Upper lobe of left lung (tissue), 6 donors: ENCODE measurements at regions not wholly inside any gene's neighbourhood (a gene's known extent, or its start where the extent isn't known, plus 50 kb on each side); places are given as distances from the start of the nearest gene placed in this dataset.
"Not testable (repeated sequence)": the region's sequence is repeated elsewhere in the genome, so short reads cannot be mapped to it uniquely, and the experiment has no call there.

Experiments
- ATAC-seq, 2 donors: fragments of 200-7000 bp; cut with Tn5 transposase; one replicate each; pipeline ENCODE4 v1.9.1; 2022; ENCODE audit warnings: mild to moderate bottlenecking in 2 of 2, moderate library complexity in 2 of 2; ENCODE audit not compliant: low FRiP score in 2 of 2
- DNase-seq, 2 donors: peaks; one replicate each; pipeline ENCODE4 v3.0.0-alpha.2; 2019 to 2020
- H3K27ac ChIP-seq, 4 donors: fragments of 200-600 bp; sonication (generic); one replicate each; pipeline ENCODE4 v1.5.1; 2016 to 2019
- H3K27me3 ChIP-seq, 4 donors: fragments of 200-600 bp; sonication (generic); one replicate each; pipeline ENCODE4 v1.5.1; 2017 to 2019
- H3K36me3 ChIP-seq, 4 donors: fragments of 200-600 bp; sonication (generic); one replicate each; pipeline ENCODE4 v1.5.1; 2016 to 2019
- H3K4me1 ChIP-seq, 4 donors: fragments of 200-600 bp; sonication (generic); one replicate each; pipeline ENCODE4 v1.5.1; 2018 to 2019
- H3K4me3 ChIP-seq, 4 donors: fragments of 200-600 bp; sonication (generic); one replicate each; pipeline ENCODE4 v1.5.1; 2017 to 2019; ENCODE audit warnings: mild to moderate bottlenecking in 2 of 4, moderate library complexity in 1 of 4
- H3K9me3 ChIP-seq, 4 donors: fragments of 200-600 bp; sonication (generic); one replicate each; pipeline ENCODE4 v1.5.1; 2018 to 2019
- EP300 ChIP-seq, 4 donors: sonication (generic); formaldehyde crosslinking; IDR thresholded peaks; one replicate each; pipeline ENCODE4 v1.5.1; 2017; ENCODE audit warnings: antibody characterized with exemption in 4 of 4, control low read depth in 2 of 4
- POLR2A ChIP-seq, 4 donors: fragments of 450-650 bp; IDR thresholded peaks; one replicate each; pipeline ENCODE4 v1.5.1; 2016 to 2017; ENCODE audit warnings: antibody characterized with exemption in 4 of 4, mild to moderate bottlenecking in 2 of 4
- POLR2AphosphoS5 ChIP-seq, 2 donors: sonication (generic); formaldehyde crosslinking; IDR thresholded peaks; one replicate each; pipeline ENCODE4 v1.5.1; 2017; ENCODE audit warnings: antibody characterized with exemption in 2 of 2
- WGBS, 2 donors: methylation state at CpG; one replicate each; pipeline ENCODE4 v1.1.5; 2017 to 2018; 5-methylcytosine and 5-hydroxymethylcytosine counted together
- TF ChIP-seq, protein P1 (sequence below), 6 experiments: fragments of 450-650 bp in 4 of 6; fragments of 200-600 bp in 2 of 6; sonication (generic) in 2 of 6; IDR thresholded peaks; one replicate each; pipeline ENCODE4 v1.5.1; 2016 to 2019; ENCODE audit warnings: antibody characterized with exemption in 6 of 6
- donor health status: DM: no; HTN: no; CAD: no; lungs with moderate emphysema.
- donor health status: DM: no; HTN: yes; CAD: no; lungs with severe emphysema.

DNA sequence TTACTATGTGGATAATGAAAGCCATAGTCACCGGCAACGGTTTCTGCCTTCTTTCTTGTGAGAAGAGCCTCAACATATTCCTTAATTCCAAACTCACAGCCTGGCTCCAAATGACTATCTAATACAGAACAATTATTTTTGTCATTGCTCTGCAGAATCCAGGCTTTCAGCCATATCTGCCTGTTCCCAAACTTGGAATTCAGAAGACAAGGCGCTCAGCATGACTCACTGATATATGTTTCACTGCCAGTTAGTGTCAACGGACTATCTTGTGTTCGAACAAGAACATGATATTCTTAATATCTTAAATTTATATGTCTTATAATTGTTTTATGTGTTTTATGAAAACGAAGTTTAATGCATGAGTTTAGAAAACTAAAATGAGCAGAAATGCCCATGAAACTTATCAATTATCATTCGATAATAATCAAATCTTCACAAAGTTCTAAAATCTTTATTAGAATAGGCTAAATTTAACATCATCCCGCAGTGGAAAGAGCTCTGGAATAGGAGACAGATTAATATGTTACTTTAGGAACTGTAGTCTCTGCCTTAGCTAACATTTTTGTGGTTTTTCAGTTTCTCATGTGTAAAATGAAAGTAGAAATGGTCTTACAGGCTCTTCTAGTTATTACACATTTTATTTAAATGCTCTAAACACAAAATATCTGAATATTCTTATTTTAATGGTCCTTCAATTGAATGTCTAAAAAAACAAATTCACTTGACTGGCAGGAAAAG is 669.3 kb upstream of the GJE1 start:
- ATAC-seq = peak in 1 of 2 donors; percentile 85
- Histone ChIP-seq H3K36me3 (no peaks in the 10 kb centered on the region), H3K9me3 (no peaks in the 10 kb centered on the region), H3K27ac (no peak overlapping the region), H3K4me3 (no peak overlapping the region), H3K4me1 (no peaks in the 10 kb centered on the region), H3K27me3 (no peaks in the 10 kb centered on the region)
- DNase-seq = no peak
- 82 to 83% methylated on average over 8 of the region's 8 CpGs for whole genome bisulfite sequencing, 2 donors
- no peak for TF ChIP-seq EP300 (IDR thresholded peaks at IDR 0.05)
- no peak for TF ChIP-seq POLR2AphosphoS5 (IDR thresholded peaks at IDR 0.05)
- TF ChIP-seq POLR2A (IDR thresholded peaks at IDR 0.05) = no peak
- TF ChIP-seq, protein P1, sequence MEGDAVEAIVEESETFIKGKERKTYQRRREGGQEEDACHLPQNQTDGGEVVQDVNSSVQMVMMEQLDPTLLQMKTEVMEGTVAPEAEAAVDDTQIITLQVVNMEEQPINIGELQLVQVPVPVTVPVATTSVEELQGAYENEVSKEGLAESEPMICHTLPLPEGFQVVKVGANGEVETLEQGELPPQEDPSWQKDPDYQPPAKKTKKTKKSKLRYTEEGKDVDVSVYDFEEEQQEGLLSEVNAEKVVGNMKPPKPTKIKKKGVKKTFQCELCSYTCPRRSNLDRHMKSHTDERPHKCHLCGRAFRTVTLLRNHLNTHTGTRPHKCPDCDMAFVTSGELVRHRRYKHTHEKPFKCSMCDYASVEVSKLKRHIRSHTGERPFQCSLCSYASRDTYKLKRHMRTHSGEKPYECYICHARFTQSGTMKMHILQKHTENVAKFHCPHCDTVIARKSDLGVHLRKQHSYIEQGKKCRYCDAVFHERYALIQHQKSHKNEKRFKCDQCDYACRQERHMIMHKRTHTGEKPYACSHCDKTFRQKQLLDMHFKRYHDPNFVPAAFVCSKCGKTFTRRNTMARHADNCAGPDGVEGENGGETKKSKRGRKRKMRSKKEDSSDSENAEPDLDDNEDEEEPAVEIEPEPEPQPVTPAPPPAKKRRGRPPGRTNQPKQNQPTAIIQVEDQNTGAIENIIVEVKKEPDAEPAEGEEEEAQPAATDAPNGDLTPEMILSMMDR (IDR thresholded peaks at IDR 0.05) = no peak

DNA sequence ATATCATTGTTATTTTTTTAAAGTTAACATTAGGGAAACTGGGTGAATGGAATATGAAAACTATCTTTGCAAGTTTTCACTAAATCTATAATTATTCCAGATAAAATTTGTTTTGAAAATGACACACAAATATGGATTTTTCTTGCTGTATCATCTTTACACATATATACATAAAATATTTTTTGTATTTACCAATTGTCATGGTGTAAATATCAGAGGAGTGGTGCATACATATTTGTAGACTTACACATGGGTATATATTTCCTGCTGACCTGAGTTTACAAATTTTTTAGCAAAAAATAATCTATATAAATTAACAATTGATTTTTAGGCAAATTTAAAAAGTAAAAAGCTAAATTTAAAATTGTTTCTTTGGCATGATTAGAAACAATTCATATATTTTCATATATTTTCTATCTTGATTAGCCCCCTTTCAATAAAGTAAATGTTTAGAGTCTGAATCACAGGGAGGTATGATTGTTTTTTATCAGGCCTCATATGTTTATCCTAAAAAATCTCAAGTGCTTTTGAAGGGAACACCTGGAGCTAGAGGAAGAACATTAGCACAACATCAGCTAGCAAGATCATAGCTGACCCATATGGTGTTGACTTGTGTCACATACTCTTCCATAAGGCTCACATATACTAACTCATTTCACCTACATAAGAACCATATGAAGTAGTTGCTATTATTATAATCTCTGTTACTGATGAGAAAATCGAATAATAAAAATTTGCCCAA is 671.8 kb upstream of the GJE1 start:
- TF ChIP-seq POLR2AphosphoS5 (IDR thresholded peaks at IDR 0.05) = no peak
- TF ChIP-seq EP300 (IDR thresholded peaks at IDR 0.05) = no peak
- no peak for TF ChIP-seq POLR2A (IDR thresholded peaks at IDR 0.05)
- TF ChIP-seq, protein P1 (IDR thresholded peaks at IDR 0.05) = no peak
- no peaks in the 10 kb centered on the region for H3K36me3 ChIP-seq
- H3K27ac ChIP-seq = no peak overlapping the region
- no peaks in the 10 kb centered on the region for H3K9me3 ChIP-seq
- no peaks in the 10 kb centered on the region for H3K27me3 ChIP-seq
- H3K4me1 ChIP-seq = no peaks in the 10 kb centered on the region
- H3K4me3 ChIP-seq = no peak overlapping the region
- ATAC-seq (no peak), DNase-seq (no peak)
- WGBS, 2 donors = 89 to 94% methylated on average over 1 of the region's 1 CpG

DNA sequence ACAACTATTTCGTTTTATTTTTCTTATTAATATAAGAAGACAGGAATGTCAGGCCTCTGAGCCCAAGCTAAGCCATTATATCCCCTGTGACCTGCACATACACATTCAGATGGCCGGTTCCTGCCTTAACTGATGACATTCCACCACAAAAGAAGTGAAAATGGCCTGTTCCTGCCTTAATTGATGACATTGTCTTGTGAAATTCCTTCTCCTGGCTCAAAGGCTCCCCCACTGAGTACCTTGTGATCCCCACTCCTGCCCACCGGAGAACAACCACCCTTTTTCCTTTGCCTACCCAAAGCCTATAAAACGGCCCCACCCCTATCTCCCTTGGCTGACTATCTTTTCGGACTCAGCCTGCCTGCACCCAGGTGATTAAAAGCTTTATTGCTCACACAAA is 672.5 kb upstream of the GJE1 start:
- ATAC-seq, H3K4me3 ChIP-seq, H3K4me1 ChIP-seq, H3K9me3 ChIP-seq, DNase-seq, H3K36me3 ChIP-seq, H3K27me3 ChIP-seq, H3K27ac ChIP-seq: not testable (repeated sequence)
- 85% methylated on average over 5 of the region's 5 CpGs for WGBS, 2 donors

DNA sequence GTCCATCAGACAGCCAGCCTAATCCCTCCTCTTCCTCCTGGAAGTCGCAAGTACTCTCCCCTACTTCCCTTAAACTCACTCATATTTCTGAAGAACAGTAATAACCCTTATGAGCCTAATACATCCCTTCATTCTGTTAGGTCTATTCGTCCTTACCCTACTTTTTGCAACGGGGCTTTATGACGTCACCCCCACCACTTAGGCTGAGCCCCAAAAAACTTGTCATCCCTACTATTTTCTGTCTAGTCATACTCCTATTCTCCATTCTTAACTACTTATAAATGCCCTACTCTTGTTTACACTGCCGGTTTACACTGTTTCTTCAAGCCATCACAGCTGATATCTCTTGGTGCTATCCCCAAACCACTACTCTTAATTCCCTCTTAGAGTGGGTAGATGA is 674.7 kb upstream of the GJE1 start:
- not testable (repeated sequence) for H3K4me3 ChIP-seq, ATAC-seq, H3K4me1 ChIP-seq, H3K9me3 ChIP-seq, H3K27ac ChIP-seq, DNase-seq, H3K27me3 ChIP-seq, H3K36me3 ChIP-seq
- WGBS, 2 donors = 90 to 97% methylated on average over 5 of the region's 5 CpGs

DNA sequence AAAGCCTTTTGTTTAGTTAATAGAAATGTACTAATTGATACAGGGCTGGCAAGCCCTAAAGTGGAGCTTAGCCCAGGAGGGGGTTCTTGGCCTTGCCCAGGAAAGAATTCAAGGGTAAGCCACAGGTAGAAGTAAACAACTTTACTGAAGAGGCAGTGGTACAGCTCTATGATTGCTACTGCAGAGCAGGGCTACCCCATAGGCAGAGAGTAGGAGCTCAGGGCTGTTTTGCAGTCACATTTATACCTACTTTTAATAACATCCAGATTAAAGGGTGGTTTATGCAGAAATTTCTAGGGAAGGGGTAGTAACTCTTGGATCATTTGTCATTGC is 680.4 kb upstream of the GJE1 start:
- no peak overlapping the region for H3K4me3 ChIP-seq
- H3K9me3 ChIP-seq = no peaks in the 10 kb centered on the region
- H3K27ac ChIP-seq = no peak overlapping the region
- H3K4me1 ChIP-seq = no peaks in the 10 kb centered on the region
- no peak for TF ChIP-seq POLR2A (IDR thresholded peaks at IDR 0.05)
- no peak for TF ChIP-seq POLR2AphosphoS5 (IDR thresholded peaks at IDR 0.05)
- TF ChIP-seq EP300 (IDR thresholded peaks at IDR 0.05) = no peak
- TF ChIP-seq, protein P1 (IDR thresholded peaks at IDR 0.05) = no peak
- ATAC-seq (no peak), DNase-seq (no peak)
- no peaks in the 10 kb centered on the region for H3K36me3 ChIP-seq
- H3K27me3 ChIP-seq = no peaks in the 10 kb centered on the region
